GM18909 (cell line): ENCODE measurements at regions not wholly inside any gene's neighbourhood (a gene's known extent, or its start where the extent isn't known, plus 50 kb on each side); places are given as distances from the start of the nearest gene placed in this dataset.
"Not testable (repeated sequence)": the region's sequence is repeated elsewhere in the genome, so short reads cannot be mapped to it uniquely, and the experiment has no call there.

Experiments
- ATAC-seq: cut with Tn5 transposase; IDR thresholded peaks from one replicate; pipeline ENCODE4 v1.9.1; 2021; ENCODE audit warnings: mild to moderate bottlenecking; ENCODE audit not compliant: unreplicated experiment, poor library complexity

DNA sequence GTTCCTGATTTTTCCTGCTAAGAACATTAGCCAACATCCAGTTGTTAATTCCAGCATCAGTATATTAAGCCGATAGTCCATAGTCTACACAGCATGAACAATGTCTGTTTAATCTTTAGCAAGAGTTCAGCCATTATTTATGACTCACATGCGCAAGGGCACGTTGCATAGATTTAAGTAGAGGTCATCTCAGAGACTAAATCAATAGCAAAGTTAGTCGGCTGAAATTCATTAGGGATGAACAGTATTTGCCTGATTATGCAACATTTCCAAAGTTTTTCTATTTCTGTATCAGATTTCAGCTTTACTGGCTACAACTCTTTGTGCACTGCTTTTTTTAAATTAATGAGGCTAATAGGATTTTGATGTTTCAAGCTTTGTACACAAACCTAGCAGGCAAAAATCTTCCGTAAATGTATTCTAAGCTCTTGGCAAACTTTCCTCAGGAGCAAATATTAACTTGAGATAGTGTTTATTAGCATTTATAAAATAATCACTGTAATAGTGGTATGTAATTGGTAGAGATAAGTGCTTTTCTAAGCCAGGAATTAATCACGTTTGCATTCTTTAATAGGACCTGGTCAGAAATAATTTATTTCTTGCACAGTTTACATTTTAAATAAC lies 578.7 kb upstream of the ID2 start:
- ATAC-seq, result no peak

DNA sequence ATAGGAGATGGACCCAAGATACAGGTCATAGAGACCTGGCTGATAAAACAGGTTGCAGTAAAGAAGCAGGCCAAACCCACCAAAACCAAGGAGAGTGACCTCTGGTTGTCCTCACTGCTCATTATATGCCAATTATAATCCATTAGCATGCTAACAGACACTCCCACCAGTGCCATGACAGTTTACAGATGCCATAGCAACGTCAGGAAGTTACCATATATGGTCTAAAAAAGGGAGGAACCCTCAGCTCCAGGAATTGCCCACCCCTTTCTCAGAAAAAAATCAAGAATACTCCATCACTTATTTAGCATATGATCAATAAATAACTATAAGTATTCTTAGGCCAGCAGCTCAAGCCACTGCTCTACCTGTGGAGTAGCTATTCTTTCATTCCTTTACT lies 574.7 kb upstream of the ID2 start:
- no peak for ATAC-seq

DNA sequence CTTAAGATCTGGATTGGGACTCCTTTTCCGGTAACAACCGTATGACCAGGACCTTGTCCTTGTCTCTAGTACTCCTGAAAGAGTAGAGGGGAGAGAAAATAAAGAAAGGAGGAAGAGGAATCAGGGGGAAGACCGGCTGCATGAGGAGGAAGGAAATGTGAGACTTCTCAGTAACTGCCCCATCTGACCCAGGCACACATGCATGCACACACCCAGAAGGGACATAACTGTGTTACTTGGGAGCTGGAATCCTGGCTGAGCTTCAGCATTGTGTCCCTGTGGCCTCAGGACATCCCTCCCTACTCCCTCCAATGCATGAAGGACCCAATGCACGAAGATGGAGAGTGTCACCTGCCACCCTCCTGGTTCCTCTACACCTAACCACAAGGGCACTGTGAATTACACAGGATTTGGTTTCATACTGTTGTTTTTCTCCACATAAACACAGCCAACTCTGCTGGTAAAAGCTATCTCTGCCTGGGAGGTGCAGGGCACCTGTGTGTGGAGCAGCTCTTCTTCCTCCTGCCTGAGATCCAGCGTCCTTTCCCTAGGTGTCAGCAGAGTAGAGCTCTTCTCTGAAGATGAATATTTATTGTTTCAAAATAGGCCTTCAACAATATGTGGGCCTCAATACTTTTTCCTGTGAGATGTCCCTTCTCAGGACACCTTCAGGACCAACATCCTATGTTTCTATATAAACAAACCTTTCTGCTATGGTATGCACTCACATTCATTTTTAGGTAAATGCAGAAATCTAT lies 574.1 kb upstream of the ID2 start:
- no peak for ATAC-seq

DNA sequence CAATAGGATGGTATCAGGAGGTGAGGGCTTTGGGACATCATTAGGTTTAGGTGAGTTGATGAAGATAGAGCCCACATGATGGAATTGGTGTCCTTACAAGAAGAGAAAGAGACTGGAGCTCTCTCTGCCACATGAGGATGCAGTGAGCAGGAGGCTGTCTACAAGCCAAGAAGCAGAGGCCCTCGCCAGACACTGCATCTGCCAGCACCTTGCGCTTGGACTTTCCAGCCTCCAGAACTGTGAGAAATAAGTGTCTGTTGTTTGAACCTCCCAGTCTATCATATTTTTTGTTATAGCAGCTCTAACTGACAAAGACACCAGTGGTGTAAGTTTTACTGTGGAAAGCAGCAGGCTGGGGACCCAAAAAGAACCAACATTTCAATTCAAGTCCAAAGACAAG lies 571.1 kb upstream of the ID2 start:
- ATAC-seq, result no peak

DNA sequence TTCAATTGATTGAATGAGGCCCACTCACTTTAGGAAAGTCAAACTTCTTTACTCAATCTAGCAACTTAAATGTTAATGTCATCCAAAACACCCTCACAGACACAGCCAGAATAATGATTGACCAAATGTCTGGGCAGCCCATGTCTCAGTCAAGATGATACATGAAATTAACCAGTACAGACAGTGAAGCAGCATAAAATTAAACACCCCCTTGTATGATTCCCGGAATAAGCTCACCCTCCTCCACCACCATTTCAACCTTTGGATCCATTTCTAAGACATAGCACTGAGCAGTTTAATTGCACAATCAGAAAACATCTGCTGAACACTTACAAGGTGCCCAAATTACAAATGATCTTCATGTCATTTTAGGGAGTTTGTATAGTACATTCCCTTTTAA lies 570.7 kb upstream of the ID2 start:
- ATAC-seq, result no peak

DNA sequence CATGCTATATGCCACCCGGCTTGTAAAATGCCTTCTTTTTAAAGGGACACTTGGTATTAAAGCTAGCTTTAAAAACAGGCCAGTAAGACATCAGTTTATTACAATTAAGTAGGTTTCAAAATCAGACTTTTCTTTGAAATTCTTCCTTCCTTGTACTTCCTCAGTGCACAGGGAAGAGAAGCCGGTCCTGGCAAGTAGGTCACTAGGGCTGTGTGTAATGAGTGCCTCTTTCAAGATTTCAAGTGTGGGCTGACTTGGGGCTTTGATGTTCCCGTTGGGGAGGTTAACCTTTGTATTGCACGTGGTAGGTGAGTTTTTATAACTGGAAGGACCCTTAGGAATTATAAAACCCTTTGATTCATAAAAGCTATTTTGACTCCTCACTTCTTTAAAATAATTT lies 566.4 kb upstream of the ID2 start:
- ATAC-seq, result no peak

DNA sequence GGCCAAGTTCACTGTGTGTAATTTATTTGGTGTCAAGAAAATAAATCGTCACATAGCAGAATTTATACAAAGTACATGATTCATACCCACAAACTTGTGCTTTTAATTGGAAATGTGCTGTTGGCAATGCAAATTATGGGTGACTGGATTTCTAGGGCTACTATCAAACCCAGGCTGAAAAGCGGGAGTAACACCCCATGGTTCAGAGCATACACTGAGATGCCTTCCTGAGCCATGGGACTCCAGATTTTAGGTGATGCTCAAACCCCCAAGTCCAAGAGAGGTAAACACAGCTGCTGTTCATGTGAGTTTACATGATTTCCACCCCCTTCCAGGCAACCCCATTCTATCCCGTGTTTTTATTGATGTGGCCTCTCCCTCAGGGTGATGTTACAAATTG lies 565.9 kb upstream of the ID2 start:
- no peak for ATAC-seq

DNA sequence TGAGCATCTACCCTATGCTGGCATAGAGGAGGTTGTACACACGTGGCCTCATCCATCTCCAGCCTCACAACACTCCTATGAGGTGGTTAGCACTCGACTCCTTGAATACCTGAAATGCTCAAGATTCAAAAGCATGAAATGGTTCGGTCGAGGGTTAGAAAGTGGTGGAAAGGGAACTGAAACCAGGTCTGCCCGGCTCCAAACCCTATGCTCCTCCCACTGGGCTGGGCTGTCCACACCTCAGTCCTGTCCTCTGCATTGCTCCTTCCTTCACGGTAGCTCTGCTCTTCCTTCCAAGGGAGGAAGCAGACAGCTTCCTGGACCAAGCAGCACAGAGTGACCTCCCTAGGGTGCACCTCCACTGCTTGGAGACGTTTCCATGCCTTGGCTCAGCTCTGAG lies 565.2 kb upstream of the ID2 start:
- peak; percentile 99 for ATAC-seq

DNA sequence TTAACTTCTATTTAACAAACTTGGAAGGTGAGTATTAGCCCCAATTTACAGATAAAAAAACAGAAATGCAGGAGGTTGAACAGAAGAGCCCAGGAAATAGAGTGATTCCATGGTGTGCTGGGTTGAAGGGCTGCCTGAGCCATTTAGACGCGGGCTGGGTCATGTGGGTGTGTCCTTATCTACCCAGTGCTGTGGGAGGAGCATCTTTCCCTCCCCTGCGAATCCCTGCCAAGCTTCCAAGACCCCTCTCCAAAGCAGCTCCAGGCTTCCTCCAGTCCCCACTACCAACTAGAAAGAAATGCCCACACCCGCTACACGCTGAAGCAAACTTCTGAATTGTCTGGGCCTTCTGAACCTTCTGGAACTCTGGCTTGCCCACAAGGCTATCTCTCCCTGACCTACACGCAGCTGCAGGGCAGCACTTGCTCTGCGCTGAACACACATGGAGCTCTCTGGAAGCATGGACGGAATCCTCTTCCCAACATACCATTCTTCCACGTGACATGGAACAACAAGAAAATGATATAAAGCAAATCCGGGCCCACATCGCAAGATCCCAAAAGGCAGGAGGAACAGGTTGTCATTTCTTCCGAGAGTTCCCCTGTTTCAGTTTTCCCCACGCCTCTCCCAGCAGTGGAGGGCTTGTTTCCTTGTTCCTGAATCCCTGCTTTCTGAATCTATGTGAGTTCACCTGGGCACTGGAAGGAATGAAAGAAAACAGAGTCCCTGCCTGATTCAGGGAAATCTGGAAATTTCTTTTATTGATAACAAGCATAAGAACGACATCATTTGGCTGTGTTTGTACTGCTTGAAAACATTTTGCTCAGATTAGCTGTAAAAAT lies 562.7 kb upstream of the ID2 start:
- no peak for ATAC-seq

DNA sequence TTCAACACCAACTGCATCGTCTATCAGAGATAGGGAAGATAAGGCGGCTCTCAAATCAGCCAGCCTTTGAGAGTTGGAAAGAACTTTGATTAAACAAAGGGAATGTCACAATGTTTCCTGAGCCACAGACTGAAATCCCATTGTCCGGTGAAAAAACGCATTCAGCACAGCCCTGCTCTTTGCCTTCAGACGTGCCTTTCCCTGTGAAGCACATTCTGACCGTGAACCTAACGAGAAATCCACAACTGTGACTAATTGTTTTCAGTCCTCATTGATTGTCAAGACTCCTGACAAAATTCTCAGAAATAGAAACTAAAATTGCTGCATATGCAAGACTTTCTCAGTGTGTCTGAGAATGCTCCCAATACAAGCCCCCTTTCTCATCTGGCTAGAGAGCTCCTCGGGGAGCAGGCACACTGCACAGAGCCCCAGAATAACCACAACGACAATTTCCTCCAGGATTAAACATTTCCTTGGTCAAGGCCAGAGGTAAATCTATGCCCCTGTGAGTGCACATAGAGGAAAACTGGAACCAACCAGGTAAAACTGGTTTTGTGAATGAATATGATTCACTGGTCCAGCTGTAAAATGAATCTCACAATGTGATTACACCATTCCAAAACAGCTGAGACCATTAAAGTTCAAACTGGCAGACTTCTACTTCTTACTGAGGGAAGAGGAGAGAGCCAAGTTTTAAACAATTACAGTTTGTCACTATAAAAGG lies 561.9 kb upstream of the ID2 start:
- ATAC-seq, result no peak

DNA sequence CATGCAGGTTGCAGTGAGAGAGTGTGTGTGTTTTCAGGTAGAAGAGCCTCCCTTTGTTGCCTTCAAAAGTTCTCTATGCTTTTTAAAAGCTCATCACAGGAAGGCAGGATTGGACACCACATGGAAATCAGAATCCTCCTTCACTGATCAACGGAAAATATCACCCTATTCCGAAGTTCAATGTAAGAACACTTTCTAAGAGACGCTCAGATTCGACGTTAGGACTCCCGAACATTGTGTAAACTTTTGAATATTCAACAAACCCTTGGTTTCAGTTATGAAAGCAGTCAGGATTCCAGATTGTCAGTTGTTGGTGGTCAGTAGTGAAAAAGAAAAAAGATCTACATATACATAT lies 561.4 kb upstream of the ID2 start:
- no peak for ATAC-seq

DNA sequence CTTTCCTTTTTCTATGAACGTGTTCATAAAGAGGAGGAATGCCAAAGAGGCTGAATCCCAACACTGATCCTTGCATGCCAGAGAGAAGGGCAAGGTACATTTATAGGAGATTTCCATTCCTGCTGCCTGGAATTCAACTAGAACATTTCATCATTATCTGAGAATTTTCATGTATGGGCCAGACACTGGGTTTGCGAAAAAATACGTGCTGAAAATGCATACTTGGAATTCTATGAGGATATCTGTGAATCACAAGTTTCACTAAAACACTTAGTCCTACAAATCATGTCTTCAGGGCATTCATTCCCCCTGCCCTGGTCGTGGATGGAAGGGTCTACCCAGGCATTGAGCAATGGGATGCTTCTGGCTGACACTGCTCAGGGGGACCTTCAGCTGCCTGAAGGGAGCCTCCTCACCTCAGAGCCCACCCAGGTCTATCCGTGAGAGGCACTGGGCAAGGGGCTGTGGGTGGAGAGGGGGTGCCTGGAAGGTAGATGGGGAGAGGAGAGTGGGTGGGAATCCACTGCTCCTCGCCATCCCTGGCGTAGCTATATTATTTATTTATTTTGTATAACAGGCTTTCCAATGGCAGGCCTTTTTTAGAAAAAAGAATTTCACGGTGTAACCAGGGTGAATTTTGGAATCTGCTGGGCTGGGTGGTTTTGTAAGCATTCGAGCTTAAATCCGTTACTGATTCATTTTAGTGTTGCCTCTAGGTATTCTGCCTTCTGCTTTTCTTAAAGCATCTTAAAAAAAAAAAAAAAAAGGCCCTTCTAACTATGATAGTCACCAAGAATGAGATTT lies 560.6 kb upstream of the ID2 start:
- ATAC-seq, result no peak

DNA sequence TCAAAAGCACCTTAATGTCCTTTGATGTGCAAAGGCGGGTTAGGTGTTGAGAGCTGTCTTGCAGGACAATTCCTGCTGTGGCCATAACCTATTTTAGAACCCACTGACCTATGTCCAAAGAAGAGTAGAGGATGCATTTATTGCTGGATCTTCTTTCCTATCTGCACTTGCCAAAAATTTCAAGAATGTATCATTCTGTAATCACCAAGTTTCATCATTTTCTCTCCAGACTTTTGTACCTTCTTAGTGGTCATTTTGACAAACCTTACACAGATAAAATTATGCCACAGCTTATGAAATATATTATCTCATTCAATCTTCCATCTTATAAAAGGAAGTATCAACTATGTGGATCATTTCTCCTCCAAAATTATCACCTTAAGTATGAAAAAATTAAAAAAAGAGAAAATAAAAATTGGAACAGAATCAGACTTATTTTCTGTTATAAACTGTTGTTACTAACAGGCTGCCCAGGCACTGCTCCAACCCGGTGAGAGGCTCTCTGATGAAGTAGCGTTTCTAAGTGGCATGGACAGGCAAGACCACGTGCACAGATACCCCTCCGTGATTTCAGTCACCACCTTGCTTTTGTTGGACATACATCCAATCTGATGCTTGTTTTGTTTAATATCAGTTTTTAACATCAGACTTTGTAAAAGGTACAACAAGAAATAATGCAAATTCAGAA lies 559.9 kb upstream of the ID2 start:
- no peak for ATAC-seq

DNA sequence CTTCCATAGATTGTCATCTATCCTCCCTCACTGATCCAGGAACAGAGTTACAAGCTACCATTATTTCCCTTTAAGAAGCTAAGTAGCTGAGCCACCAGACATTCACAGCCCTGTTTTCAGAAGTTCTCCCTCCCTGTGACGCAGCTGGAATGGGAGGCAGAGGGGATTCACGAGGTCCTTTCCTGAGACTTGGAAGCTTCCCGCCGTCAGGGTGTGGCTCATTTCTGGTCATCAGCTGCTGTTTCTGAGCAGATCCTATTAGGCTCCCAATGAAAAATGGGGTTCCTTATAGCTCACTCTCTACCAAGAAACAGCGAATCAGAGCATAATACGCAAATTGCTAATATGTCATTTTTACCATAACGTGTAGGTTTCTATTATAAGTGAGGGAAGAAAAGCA lies 559.3 kb upstream of the ID2 start:
- ATAC-seq, result no peak

DNA sequence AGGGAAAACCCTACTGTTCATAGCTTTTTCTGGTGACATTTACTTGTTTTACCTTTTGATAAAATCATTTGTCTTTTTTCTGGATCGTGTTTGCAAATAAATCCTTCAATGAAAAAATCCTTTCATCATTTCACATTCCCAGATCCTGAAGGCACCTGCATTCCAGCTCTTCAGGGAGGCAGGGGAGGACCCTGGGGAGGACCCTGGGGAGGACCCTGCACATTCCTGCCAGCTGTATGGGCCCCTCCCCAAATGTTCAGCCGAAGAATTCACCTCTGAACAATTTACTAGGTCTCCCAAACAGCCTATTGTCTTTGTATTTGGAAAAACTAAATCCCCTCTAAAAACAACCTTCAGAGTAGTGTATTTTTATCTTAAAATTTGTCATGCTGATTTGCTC lies 558.4 kb upstream of the ID2 start:
- ATAC-seq, result no peak

DNA sequence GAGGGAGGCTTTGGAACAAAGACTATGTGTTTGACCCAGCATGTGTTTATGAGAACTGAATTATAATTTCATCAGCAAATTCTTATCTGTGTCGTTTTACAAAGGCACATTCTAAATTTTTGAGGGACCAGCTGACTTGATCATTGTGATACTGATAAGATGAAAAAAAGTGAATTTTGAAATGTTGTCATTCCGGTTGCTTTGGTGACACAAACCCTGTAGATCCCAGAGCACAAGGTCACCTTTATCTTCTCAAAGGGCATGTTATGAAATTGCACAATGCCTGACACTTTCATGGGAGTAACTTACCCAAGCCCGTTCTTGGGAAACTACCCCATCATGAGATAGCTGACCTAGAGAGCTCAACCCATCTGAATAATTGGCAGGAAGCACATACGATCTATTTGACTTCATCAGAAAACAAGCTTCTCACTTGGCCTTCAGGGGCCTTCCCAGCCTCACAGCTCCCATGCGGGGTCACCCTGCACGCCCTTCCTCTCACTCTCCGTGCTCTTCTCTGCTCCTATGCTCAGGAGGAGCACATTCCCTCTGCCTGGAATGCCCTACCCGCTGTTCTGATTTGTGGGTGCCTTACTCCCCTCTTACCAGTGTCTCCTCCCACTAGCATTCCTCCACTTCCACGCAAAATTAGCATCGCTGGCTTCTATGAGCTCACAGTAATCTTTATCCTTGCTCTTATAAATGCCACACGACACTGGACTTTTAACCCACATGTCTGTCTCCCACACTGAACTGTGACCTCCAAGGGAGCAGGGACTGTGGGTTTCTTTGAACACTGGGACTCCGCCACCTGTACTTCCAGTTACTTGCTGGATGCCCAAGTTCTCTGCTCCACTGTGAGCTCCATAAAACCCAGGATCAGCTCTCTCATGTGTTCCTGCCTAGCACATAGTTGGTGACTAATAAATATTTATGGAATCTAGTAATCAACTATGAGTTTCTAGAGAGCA lies 555.8 kb upstream of the ID2 start:
- ATAC-seq, result no peak

DNA sequence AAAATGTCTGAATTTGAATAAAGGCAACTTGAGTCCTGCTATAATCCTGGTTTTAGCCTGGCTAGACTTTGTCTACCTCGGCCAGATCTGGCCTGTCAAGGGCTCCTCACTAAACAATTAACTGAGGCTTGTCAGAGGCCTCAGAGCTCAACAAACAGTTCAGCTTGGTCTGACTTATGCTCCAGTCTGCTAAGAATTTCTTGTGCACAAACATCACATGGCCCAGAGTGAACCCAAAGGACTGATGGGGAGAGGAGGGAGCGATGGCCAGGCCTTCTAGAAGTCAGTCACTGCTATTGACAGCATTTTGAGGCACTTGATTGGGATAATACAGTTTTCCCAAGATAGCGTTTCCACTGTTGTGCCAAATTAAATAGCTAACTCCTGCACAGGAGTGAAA lies 555.1 kb upstream of the ID2 start:
- no peak for ATAC-seq

DNA sequence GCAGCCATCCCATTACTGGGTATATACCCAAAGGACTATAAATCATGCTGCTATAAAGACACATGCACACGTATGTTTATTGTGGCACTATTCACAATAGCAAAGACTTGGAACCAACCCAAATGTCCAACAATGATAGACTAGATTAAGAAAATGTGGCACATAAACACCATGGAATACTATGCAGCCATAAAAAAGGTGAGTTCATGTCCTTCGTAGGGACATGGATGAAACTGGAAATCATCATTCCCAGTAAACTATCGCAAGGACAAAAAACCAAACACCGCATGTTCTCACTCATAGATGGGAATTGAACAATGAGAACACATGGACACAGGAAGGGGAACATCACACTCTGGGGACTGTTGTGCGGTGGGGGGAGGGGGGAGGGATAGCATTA lies 550.4 kb upstream of the ID2 start:
- ATAC-seq, result not testable (repeated sequence)
